GM21825 (cell line): ENCODE measurements at regions not wholly inside any gene's neighbourhood (a gene's known extent, or its start where the extent isn't known, plus 50 kb on each side); places are given as distances from the start of the nearest gene placed in this dataset.
"Not testable (repeated sequence)": the region's sequence is repeated elsewhere in the genome, so short reads cannot be mapped to it uniquely, and the experiment has no call there.

Source experiments
- ATAC-seq: cut with Tn5 transposase; IDR thresholded peaks from one replicate; pipeline ENCODE4 v1.9.1; 2021; ENCODE audit warnings: mild to moderate bottlenecking, moderate library complexity; ENCODE audit not compliant: unreplicated experiment

- peak; percentile 68 for ATAC-seq
These were observed 99.9 kb downstream of the ANKRD18B start for GRCh38 chr9:33623658-33624586.

- ATAC-seq = not testable (repeated sequence)
These were observed 104.3 kb downstream of the ANKRD18B start for GRCh38 chr9:33628318-33628717.

- no peak for ATAC-seq
These were observed 104.9 kb downstream of the ANKRD18B start for GRCh38 chr9:33628865-33629410.

- ATAC-seq = no peak
These were observed 109.6 kb downstream of the ANKRD18B start for GRCh38 chr9:33633636-33634035.

DNA sequence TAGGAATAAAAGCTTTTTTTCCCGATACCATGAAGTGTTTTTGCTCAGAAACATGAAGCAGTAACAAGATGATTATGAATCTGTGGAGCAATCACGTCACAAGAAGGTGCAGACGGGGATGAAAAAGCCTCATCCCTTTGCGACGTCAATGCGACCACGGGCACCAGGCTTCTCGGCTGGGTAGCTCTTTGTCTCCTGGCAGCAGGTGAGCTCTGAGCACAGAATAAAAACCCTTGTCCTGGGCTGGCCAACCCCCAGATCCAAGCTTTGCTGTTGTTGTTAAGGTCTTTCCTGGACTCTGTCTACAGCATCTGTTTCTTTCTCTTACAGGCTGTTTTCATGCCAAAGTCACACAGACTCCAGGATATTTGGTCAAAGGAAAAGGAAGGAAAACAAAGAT, 113.8 kb downstream of the ANKRD18B start:
- ATAC-seq = no peak

DNA sequence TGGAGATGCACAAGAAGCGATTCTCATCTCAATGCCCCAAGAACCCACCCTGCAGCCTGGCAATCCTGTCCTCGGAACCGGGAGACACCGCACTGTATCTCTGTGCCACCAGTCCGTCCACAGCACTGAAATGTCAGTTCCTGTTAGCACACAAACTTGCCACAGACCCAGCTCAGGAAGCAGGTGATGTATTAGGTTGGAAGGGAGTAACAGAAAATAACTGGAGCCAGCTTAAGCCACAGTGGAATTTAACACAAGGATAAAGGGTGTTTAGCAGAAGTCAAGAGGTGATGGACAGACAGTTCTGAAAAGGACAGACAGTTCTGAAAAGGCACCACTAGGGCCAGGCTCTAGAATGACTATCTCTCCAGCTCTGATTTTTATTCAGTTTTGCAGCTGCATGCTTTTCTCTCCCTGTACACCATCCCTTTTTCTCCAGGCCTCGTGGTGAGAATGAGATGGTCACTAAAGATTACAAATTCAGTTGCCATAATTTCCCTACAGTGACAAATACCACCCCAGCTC, 114.4 kb downstream of the ANKRD18B start:
- ATAC-seq = no peak

DNA sequence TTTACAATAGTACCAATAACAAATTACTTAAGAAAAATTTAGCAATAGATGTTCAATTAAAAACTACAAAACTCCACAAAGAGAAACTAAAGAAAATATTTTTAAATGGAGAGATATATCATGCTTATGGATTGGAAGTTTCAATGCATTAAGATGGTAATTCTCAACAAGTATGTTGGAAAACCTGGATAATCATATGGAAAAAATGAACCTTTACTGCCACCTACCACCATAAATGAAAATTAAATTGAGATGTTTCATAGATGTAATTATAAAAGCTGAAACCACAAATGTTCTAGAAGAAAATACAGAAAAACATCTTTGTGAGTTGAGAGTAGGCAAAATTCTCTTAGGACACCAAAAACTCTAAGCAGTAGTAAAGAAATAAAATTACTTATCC, 121.7 kb downstream of the ANKRD18B start:
- no peak for ATAC-seq

DNA sequence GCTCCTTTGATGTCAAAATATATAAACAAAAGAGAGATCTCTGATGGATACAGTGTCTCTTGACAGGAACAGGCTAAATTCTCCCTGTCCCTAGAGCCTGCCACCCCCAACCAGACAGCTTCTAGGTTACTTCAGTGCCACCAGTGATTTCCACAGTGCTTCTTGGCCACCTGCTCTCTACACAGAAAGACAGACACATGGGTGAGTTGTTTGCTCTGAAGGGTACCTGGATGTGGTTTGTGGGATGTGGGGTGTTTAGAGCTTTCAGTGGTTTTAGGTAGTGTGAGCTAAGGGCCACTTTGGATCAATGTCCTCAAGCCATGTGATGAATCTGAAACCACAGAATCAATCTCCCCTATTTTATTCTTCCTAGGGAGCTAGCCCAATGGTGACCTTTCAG, 125.4 kb downstream of the ANKRD18B start:
- no peak for ATAC-seq

DNA sequence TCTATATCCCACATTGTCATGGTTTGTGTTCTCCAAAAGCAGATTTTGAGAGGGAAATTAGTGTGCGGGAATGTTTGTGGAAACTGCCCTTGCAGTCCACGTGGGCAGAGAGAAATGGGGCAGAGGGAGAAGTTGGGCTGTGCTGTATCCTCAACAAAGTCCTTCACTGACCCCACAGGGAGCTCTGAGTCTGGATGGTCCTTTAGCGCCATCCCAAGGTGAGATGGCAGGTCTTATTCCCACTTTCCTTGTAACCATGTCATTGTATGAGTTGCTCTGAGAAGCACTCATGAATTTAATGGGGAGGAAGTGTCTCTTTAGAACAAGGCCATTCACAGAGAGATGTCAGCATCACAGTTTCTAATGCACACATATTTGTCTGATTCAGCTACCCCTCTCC, 127.1 kb downstream of the ANKRD18B start:
- no peak for ATAC-seq

- no peak for ATAC-seq
These were observed 135.4 kb upstream of the PRSS3 start for GRCh38 chr9:33659921-33660320.

GRCh38 chr9:33660772-33661171, 134.6 kb upstream of the PRSS3 start:
- ATAC-seq = no peak

DNA sequence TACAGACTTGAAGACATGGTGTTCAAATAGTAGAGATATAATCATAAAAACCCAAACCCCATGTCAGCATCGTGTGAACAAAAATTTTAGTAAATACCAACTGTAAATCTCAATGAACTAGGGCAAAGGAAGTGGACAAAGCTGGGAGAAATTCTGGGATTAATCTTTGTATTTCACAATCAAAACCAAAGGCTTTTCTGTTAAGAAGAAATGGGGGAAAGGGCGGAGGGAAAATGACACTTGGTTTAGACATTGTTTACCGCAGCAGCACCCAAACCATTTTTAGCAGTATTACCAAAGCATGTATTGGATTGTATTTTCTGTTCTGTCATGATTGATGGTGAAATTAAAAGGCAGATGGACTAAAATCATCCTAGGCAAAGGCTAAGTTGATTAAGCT, 134.2 kb upstream of the PRSS3 start:
- no peak for ATAC-seq

- no peak for ATAC-seq
These were observed 132.5 kb upstream of the PRSS3 start for GRCh38 chr9:33662871-33663270.

DNA sequence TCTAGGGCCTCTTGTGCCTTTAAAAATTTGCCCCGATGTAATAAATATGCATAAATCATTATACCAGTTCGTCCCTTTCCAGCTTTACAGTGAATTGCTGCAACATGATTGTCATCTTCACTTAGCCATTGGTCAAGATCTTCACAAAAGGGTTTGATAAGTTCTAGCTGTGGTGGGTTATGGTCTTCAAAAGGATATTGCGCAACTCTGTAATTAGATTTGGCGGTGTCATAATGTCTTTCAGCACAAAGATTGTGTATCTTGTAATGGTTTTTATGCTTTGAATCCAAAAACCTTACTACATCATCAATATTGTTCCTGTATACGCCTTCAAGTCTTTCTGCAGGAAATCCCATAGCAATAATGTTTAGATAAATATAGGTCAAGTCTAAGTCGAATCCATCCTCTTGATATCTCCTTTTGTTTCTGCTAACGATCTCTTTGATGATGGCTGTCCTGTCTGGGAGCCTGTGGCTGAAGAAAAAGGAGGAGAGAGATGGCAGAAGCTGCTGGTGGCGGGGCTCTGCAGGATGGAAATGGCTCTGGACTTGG, 119.1 kb upstream of the PRSS3 start:
- not testable (repeated sequence) for ATAC-seq

- no peak for ATAC-seq
These were observed 118.4 kb upstream of the PRSS3 start for GRCh38 chr9:33676746-33677505.

DNA sequence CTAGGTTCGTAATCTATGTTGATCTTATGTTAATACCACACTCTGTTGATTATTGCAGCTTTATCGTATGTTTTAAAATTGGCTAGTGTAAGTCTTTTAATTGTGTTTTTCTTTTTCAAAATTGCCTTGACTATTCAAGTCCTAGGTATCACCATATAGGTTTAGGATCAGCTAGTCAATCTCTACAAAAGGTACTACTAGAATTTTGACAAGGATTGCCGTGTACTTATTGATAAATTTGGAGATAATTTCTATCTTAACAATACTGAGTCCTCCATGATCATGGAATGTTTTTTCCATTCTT, 117.9 kb upstream of the PRSS3 start:
- no peak for ATAC-seq

DNA sequence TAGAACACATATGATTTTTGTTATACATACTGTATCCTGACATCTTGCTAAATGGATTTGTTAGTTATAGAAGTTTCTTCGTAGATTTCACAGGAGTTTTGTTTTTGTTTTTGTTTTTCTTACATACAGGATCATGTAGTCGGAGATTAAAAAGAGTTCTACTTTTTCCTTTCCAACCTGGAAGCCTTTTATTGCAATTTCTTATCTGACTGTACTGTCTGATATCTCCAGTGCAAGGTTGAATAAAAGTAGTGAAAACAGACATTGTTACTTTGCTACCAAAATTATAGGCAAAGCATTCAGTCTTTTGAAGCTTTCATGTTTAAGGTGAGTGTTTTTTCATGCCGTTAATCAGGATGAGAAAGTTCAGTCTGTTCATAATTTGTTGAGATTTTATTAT, 117.4 kb upstream of the PRSS3 start:
- ATAC-seq = no peak

GRCh38 chr9:33682551-33682950, 112.8 kb upstream of the PRSS3 start:
- ATAC-seq = no peak

GRCh38 chr9:33684831-33685230, 110.5 kb upstream of the PRSS3 start:
- no peak for ATAC-seq

- ATAC-seq = no peak
These were observed 108.4 kb upstream of the PRSS3 start for GRCh38 chr9:33686942-33687341.

GRCh38 chr9:33687779-33688178, 107.6 kb upstream of the PRSS3 start:
- ATAC-seq = no peak
